ENCODE measurements at regions not wholly inside any gene's neighbourhood (a gene's known extent, or its start where the extent isn't known, plus 50 kb on each side); places are given as distances from the start of the nearest gene placed in this dataset.

DNA sequence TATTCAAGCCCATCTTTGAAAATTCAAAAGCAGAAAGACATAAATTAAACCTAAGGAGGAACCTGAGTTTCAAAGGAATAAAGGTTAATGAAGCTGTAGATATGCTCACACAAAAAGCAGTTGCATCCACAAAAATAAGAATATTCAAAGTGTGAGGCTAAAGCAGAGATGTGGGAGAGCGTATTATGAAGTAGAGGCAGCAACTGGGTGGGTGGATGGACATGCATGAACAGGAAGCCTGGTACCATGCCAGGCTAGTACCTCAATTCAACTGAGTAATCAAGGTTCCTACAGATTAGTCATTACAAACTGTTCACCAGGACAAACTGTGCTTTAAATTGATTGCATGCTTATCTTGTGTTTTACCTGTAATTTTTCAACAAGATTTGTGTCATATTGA lies 330.0 kb upstream of the PKDCC start:
- CTCF ChIA-PET: no interaction called here
- Histone ChIP-seq H3K4me1 (no peaks in the 10 kb centered on the region), H3K9me3 (no peaks in the 10 kb centered on the region), H3K27me3 (replicated peaks; ENCODE audit: control insufficient read depth, insufficient read depth, low read length) (no peaks in the 10 kb centered on the region), H3K4me3 (ENCODE audit: low read depth, low read length) (no peak overlapping the region), H3K36me3 (ENCODE audit: control insufficient read depth, insufficient read depth, low read length) (no peaks in the 10 kb centered on the region)
- Mint-ChIP-seq H3K9me3 (ENCODE audit: unreplicated experiment) (no peaks in the 10 kb centered on the region), H3K4me3 (ENCODE audit: unreplicated experiment) (no peak overlapping the region), H3K27me3 (ENCODE audit: insufficient read depth, unreplicated experiment) (peaks cover 10% of the 10 kb centered on the region), H3K4me1 (ENCODE audit: low read depth, unreplicated experiment) (no peaks in the 10 kb centered on the region), H3K27ac (ENCODE audit: unreplicated experiment) (no peak overlapping the region), H3K36me3 (ENCODE audit: insufficient read depth, unreplicated experiment) (no peaks in the 10 kb centered on the region)
- TF ChIP-seq, protein P1, sequence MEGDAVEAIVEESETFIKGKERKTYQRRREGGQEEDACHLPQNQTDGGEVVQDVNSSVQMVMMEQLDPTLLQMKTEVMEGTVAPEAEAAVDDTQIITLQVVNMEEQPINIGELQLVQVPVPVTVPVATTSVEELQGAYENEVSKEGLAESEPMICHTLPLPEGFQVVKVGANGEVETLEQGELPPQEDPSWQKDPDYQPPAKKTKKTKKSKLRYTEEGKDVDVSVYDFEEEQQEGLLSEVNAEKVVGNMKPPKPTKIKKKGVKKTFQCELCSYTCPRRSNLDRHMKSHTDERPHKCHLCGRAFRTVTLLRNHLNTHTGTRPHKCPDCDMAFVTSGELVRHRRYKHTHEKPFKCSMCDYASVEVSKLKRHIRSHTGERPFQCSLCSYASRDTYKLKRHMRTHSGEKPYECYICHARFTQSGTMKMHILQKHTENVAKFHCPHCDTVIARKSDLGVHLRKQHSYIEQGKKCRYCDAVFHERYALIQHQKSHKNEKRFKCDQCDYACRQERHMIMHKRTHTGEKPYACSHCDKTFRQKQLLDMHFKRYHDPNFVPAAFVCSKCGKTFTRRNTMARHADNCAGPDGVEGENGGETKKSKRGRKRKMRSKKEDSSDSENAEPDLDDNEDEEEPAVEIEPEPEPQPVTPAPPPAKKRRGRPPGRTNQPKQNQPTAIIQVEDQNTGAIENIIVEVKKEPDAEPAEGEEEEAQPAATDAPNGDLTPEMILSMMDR (IDR thresholded peaks at IDR 0.05; ENCODE audit: insufficient read depth in 1 of 2, low read depth in 1 of 2, low read length in 1 of 2, severe bottlenecking in 1 of 2, unreplicated experiment in 1 of 2): no peak
- POLR2A ChIA-PET: no interaction called here
- DNase-seq: no peak
- intact Hi-C loops (cut with micrococcal nuclease; ENCODE audit: unreplicated experiment): no loop called here
- no TSS peak for BruUV-seq (replicated peaks)

DNA sequence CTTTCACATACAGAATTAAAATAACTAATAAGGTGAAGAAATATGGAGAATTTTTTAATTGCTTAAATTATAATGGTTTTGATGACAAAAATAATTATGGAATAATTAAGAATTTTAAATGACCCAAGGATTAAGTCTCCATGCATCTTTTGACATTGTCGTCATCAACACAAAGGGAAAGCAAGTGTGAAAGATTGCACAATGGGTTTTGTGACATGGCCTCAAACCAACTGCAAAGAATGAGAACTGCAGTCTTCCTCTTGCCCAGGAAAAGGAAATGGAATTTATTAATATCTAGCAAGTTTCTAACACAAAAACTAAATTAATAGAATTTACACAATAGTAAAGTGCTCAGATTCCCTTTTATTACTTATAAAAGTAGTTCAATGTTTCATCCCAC lies 329.1 kb upstream of the PKDCC start:
- DNase-seq: no peak
- TF ChIP-seq, protein P1 (IDR thresholded peaks at IDR 0.05; ENCODE audit: insufficient read depth in 1 of 2, low read depth in 1 of 2, low read length in 1 of 2, severe bottlenecking in 1 of 2, unreplicated experiment in 1 of 2): no peak
- no peaks in the 10 kb centered on the region for H3K36me3 ChIP-seq (ENCODE audit: control insufficient read depth, insufficient read depth, low read length)
- H3K9me3 ChIP-seq: no peaks in the 10 kb centered on the region
- Mint-ChIP-seq H3K36me3 (ENCODE audit: insufficient read depth, unreplicated experiment) (no peaks in the 10 kb centered on the region), H3K4me1 (ENCODE audit: low read depth, unreplicated experiment) (no peaks in the 10 kb centered on the region), H3K9me3 (ENCODE audit: unreplicated experiment) (no peaks in the 10 kb centered on the region), H3K27me3 (ENCODE audit: insufficient read depth, unreplicated experiment) (peaks cover 10% of the 10 kb centered on the region), H3K27ac (ENCODE audit: unreplicated experiment) (no peak overlapping the region), H3K4me3 (ENCODE audit: unreplicated experiment) (no peak overlapping the region)
- H3K4me3 ChIP-seq (ENCODE audit: low read depth, low read length): no peak overlapping the region
- no peaks in the 10 kb centered on the region for H3K27me3 ChIP-seq (replicated peaks; ENCODE audit: control insufficient read depth, insufficient read depth, low read length)
- H3K4me1 ChIP-seq: no peaks in the 10 kb centered on the region
- intact Hi-C loops (cut with micrococcal nuclease; ENCODE audit: unreplicated experiment): no loop called here
- BruUV-seq (replicated peaks): no TSS peak
- ChIA-PET CTCF (no interaction called here), POLR2A (no interaction called here)

DNA sequence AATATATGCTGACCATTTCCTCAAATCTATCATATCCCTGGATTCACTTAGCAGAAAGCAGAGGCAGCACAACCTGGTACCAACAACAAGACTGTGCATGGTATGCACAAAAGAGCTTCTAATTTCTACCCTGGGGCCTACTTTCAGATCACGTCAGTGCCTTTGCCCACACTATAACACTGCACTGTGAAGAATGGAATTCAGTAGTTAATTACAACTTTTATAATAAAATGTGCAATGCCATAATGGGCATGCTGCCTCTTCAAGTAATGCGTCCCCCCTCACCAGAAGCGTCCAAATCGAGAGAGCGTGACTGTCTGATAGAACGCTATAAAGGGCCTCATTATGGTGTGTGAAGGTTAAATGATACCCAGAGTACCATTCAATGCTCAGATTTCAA lies 328.1 kb upstream of the PKDCC start:
- intact Hi-C loops (cut with micrococcal nuclease; ENCODE audit: unreplicated experiment): no loop called here
- CTCF ChIA-PET: no interaction called here
- Mint-ChIP-seq H3K4me3 (ENCODE audit: unreplicated experiment) (no peak overlapping the region), H3K27ac (ENCODE audit: unreplicated experiment) (no peak overlapping the region), H3K9me3 (ENCODE audit: unreplicated experiment) (no peaks in the 10 kb centered on the region), H3K27me3 (ENCODE audit: insufficient read depth, unreplicated experiment) (peaks cover 10% of the 10 kb centered on the region), H3K36me3 (ENCODE audit: insufficient read depth, unreplicated experiment) (no peaks in the 10 kb centered on the region), H3K4me1 (ENCODE audit: low read depth, unreplicated experiment) (no peaks in the 10 kb centered on the region)
- H3K36me3 ChIP-seq (ENCODE audit: control insufficient read depth, insufficient read depth, low read length): no peaks in the 10 kb centered on the region
- no peaks in the 10 kb centered on the region for H3K27me3 ChIP-seq (replicated peaks; ENCODE audit: control insufficient read depth, insufficient read depth, low read length)
- no peaks in the 10 kb centered on the region for H3K9me3 ChIP-seq
- TF ChIP-seq, protein P1 (IDR thresholded peaks at IDR 0.05; ENCODE audit: insufficient read depth in 1 of 2, low read depth in 1 of 2, low read length in 1 of 2, severe bottlenecking in 1 of 2, unreplicated experiment in 1 of 2): no peak
- H3K4me1 ChIP-seq: no peaks in the 10 kb centered on the region
- no peak overlapping the region for H3K4me3 ChIP-seq (ENCODE audit: low read depth, low read length)
- DNase-seq: no peak
- BruUV-seq (replicated peaks): no TSS peak
- POLR2A ChIA-PET: no interaction called here
